ENCODE measurements at regions not wholly inside any gene's neighbourhood (a gene's known extent, or its start where the extent isn't known, plus 50 kb on each side); places are given as distances from the start of the nearest gene placed in this dataset.

- H3K4me3 ChIP-seq (ENCODE audit: low read depth, low read length) = no peak overlapping the region
- no peak for DNase-seq (ENCODE audit: low read depth, low spot score)
- TF ChIP-seq CTCF (IDR thresholded peaks at IDR 0.05; ENCODE audit: insufficient read depth, low read length, missing control alignments) = no peak
- ChIA-PET POLR2A (no interaction called here), CTCF (interaction anchor here (0.6 to 1.2 kb wide), 3 partner anchors 11 to 1113 kb away, joined by 3 to 4 read pairs (median 3); no protein-coding TSS in a partner anchor)
Observed at GRCh38 chr20:39280875-39281274, 318.7 kb downstream of the DHX35 start.

- no peak for TF ChIP-seq CTCF (IDR thresholded peaks at IDR 0.05; ENCODE audit: insufficient read depth, low read length, missing control alignments)
- H3K4me3 ChIP-seq (ENCODE audit: low read depth, low read length) = no peak overlapping the region
- DNase-seq (ENCODE audit: low read depth, low spot score) = no peak
- ChIA-PET CTCF (interaction anchor here (0.8 to 1.4 kb wide), 3 partner anchors 9 to 14 kb away, joined by 3 to 5 read pairs (median 3); no protein-coding TSS in a partner anchor), POLR2A (no interaction called here)
Observed at GRCh38 chr20:39278230-39278788, 316.2 kb downstream of the DHX35 start.

- no peak overlapping the region for H3K4me3 ChIP-seq (ENCODE audit: low read depth, low read length)
- TF ChIP-seq CTCF (IDR thresholded peaks at IDR 0.05; ENCODE audit: insufficient read depth, low read length, missing control alignments) = no peak
- ChIA-PET CTCF (interaction anchor here (0.9 to 1.4 kb wide), 3 partner anchors 8 to 12 kb away, joined by 3 to 5 read pairs (median 3); no protein-coding TSS in a partner anchor), POLR2A (no interaction called here)
- DNase-seq (ENCODE audit: low read depth, low spot score) = no peak
Observed at GRCh38 chr20:39277185-39277584, 315.0 kb downstream of the DHX35 start.

GRCh38 chr20:39270837-39271604 is 308.9 kb downstream of the DHX35 start:
- CTCF ChIA-PET = interaction anchor here (1.7 kb wide), 1 partner anchor 1692 kb away, joined by 8 read pairs; no protein-coding TSS in a partner anchor
- POLR2A ChIA-PET = no interaction called here
- no peak for TF ChIP-seq CTCF (IDR thresholded peaks at IDR 0.05; ENCODE audit: insufficient read depth, low read length, missing control alignments)
- no peak overlapping the region for H3K4me3 ChIP-seq (ENCODE audit: low read depth, low read length)
- DNase-seq (ENCODE audit: low read depth, low spot score) = no peak

GRCh38 chr20:39269493-39270217 is 307.5 kb downstream of the DHX35 start:
- ChIA-PET CTCF (interaction anchor here (1.1 to 2.4 kb wide), 8 partner anchors 8 to 1694 kb away, joined by 3 to 16 read pairs (median 4); no protein-coding TSS in a partner anchor), POLR2A (no interaction called here)
- DNase-seq (ENCODE audit: low read depth, low spot score) = no peak
- no peak overlapping the region for H3K4me3 ChIP-seq (ENCODE audit: low read depth, low read length)
- TF ChIP-seq CTCF (IDR thresholded peaks at IDR 0.05; ENCODE audit: insufficient read depth, low read length, missing control alignments) = no peak

All from AG04449 (cell line).